CD4-positive, alpha-beta T cell treated with Interleukin-6 at 100 ng/mL for 8 hours (primary cell): ENCODE measurements at regions not wholly inside any gene's neighbourhood (a gene's known extent, or its start where the extent isn't known, plus 50 kb on each side); places are given as distances from the start of the nearest gene placed in this dataset.

Source experiments
- DNase-seq: peaks from one replicate; pipeline ENCODE4 v3.0.0-alpha.2; 2020; ENCODE audit warnings: mixed read lengths, low spot score

DNA sequence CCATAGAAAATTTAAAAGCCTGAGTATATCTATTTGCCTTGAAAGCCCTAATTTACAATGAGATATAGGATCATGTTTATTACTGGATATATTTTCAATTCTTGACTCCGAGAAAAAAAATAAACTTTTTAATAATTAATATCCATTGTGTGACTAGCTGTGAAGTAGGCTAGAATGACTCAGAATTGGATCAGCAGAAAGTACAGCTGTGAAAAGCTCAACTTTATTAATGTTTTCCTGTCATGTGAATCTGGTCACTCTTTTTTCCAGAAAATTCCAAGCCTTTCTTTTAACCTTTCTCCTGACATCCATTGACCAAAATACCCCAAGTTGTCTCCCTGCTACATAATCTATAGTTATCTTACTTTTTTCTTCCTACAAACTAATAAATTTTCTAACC, 171.8 kb upstream of the PACRGL start:
- no peak for DNase-seq

DNA sequence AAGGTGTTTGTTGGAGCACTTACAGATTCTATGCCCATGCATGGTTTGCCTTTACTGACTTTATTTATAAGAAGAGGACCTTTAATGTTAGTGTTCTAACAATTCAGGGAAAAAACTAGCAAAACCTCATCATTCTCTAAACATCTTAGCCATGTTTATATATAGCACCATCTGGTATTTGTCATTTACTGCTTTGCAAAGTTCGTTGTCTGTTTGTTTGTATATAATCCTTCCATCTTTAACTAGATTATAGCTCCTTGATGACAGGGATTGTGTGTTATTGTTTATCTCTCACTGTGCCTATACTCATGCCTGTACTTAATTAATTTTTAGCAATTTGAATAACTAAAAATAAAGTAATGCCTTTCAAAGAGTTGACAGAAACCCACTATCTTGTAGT, 170.6 kb upstream of the PACRGL start:
- no peak for DNase-seq

DNA sequence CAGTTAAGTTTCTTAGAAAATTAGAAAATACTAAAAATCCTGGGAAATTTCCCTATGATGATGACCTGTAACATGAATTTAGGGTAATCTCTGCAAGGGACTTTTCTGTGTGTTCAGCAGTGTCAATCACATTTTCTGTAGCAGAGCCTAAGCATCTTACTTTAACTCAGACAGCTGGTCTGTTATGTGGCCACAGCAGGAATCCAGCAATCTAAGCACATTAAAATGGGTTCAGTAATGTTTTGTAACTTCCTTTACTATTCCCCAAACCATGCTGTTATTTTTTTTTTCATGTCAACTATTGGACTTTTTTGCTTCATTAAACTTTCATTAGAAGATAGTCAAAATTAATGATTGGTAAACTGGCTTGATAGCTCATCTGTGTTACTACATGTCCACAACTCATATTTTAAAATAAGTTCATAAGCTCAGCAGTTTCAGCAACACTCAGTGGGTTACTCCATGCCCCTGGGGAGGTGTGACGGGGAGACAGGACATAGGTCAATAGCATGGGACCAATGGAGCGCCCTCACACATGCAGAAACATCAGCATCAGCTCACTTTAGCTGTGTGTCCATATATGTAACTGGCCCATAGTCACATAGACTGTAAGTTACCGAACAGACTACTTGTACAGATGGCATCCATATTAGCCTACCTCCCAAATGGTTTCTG, 168.0 kb upstream of the PACRGL start:
- no peak for DNase-seq

DNA sequence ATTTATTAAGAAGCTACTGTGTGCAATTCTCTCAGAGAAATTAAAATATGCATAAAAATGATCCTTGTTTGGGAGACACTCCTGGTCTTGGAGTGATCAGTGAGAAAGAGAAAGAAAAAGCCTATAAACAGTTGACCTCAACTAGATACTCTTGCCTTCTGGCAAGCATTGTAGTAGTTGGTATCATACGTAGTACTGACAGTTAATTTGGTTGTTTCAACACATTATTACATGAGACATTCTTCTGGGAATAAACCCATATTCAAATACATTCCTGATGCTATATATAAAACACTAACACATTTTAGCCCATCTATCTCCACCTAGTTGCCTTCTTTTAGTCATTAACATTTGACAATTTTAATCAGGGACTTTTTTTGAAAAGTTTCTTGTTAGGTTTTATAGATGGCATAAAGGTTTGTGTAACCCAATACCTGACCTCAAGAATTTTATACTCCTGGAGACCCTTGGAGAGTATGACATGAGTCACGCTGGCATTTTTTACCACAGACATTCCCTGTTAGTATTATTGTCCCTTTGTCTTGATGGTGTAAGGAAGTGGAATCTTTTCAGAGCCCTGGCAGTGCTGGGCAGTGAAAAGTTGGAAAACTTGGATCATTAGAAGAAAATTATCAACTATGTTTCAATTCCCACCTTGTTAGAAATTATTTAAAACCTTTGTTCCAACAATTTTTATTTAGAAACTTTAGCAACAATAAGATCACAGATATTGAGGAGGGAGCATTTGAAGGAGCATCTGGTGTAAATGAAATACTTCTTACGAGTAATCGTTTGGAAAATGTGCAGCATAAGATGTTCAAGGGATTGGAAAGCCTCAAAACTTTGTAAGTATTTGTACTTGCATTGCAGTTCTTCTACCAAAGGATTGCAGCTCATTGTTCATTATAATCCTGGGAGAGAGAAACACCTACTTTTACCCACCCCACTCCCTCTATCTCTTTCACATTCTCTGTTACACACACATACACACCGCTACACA, 167.1 kb upstream of the PACRGL start:
- no peak for DNase-seq

DNA sequence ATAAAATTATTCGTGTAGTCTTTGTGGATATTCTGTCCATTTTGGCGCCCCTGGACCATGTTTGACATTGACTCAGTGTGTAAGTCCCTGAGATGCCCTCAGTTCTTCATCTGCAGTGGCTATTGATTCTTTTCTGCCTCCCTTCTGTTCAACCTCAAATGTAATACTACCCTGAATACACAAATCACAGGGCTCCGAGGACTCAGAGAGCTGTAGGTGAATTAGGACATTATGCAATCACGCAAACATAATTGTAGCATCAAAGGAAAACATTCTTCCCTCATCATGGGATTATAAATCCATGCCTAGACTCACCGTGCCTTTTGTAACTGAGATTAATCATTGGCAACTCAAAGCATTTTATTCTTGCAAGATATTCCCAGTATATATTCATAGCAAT, 161.4 kb upstream of the PACRGL start:
- DNase-seq, result no peak

DNA sequence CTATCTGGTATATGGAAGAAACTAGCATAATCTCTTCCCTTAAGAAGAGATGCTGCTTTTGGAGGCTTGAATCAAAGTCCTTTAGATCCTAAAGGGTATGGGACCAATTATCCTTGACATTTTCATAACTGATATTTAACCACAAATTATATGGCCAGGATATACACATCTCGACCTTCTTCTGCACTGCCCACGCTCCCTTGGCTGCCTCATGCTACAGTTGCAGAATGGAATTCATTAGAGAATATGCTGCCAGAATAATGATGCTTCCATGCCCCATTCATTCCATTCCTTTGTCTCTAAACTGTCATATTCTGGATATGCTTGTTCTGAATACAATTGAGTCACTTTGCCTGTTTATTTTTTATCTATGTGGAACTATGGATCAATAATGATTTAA, 157.1 kb upstream of the PACRGL start:
- no peak for DNase-seq

DNA sequence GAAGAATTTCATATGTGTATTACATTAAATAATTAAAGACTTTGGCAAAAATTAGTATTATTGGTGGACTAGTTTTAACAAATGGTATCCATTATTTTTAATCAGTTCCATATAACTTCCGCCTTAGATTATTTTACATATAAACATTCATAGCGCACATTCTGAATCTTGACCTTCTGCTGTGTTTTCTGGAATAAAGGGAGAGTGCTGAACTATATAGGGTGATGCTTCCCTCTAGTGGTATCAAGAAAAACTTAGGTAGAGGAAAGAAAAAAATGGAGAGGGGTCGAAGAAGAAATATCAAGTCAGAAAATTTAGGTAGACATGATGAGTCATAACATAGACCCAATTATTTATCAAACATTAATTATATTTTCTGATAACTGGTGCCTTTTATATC, 155.6 kb upstream of the PACRGL start:
- DNase-seq, result no peak

DNA sequence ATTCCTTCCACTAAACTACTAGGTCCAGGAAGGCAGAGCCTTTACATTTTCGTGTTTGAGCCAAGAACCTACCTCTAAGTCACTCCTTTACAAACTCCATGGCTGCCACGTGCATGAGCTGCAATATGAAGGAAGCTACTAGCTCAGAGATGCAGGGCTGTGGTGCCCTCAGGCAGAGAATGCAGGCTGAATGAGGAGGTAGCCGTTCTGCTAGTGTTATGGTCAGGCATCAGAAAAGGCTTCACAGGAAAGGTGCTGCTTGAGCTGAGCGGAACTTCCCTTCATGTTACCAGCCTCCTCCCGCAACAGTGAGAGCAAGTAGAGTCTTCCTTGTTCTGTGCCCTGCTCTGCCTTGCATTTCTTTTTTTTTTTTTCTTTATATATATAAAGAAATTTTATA, 148.3 kb upstream of the PACRGL start:
- DNase-seq, result no peak

DNA sequence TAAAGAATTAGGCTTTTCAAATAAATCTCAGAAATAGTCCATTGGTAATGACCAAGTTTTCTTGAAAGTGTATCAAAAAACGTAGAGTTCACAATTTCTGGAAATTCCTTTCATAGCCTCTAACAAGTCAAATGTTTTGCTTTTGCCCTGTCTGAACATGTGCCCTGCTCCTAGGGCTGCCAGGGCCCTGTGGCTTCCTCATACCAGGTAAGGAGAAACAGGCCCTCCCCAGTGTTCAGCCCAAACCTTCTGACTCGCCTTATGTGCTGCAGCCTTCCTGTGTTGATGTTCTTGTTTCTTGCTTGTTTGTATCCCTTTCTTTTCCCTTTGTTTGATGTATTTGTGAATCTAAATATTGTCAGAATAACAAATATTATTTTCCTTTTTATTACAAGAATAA, 146.1 kb upstream of the PACRGL start:
- DNase-seq, result no peak

DNA sequence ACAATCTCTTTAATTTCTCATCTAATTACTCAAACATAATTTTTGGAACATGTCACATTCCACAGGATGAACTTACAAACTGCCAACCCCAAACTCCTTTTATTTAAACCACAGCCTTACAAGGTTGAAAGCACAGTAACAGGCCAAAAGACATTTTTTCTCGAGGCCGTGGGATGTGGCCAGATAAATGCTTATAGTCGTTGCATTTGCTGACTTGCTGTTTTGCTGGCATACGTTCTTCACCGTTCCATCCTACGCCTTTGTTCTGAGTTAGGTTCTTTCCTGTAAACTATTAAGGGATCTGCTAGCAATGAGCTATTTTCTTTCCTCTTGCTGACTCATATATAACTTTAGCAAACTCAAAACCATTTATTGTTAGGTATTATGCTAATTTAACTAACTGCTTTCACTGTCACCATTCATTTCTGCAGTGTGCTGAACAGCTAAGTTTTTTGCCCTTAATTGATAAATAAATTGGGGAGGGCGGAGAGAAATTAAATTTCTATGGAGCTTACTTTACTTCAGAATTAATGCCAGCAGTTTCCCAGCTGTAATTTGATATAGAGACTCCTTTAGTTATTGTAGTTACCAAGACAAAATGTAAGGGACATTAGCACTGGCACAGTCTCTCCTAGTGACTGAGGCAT, 135.1 kb upstream of the PACRGL start:
- no peak for DNase-seq

DNA sequence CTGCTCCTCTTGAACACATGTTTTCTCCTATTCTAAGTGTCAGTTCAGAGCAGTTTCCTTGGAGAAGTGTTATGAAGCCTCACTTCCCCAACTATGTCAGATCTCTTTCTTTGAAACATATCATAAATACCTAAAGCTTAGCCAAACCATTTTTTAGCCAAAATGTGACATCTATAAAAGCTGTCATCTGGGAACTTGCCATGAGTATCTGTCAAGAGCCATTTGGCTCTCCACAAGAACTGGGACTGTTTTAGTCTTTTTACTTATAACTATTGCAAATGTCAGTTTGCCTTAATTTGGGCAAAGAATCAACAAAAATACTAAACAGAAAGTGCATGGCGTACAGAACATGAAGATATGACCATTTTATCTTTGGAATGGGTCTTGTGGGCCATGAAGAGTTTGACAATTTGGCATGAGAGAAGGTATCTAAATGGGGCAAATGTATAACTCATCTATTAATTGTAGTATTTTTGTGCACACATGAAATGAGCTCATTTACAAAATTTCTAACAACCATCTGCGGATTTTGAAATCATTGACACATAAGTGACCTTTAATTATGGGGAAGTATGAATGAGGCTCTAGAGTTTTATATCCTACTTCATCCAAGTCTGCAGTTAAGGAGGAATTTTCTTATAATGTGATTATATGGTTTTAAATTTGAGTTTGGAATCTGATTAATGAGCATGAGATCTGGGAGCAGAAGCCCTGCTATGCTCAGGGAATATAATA, 129.1 kb upstream of the PACRGL start:
- no peak for DNase-seq

DNA sequence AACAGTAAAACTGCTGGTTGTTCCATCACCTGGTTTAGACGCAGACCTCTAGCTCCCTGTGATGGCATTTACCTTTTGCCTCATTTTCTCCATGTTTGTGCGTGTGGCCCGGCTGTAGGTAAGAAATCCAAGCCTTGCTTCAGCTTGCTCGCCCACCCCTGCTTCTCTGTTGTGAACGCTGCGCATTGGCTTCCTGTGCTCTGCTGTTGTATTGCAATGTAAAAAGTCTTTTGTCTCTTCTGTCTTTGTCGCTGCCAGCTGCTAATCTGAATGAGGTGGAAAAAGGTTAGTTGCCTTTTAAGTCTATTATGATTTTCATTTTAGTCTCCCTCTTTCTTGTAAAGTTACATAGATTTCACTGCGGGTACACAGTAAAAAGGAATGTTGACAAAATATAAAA, 127.3 kb upstream of the PACRGL start:
- DNase-seq, result no peak

DNA sequence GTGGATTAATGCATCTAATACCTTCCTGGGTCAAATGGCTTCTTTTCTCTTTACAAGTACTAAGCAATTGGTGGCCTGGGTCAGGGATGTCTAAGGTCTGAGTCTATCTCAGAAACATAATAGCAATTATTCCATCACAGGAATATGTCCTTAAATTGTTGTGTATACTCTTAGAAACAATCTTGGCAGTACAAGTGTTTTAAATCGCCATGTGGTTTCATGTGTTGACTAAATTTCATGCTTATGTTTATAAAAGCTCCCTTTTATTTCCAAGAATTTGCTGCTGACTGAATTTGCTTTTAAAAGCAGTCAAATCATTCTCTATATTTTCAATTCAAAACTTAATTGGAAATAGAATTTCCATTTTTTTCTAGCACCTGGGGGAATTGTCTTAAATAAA, 125.3 kb upstream of the PACRGL start:
- no peak for DNase-seq

DNA sequence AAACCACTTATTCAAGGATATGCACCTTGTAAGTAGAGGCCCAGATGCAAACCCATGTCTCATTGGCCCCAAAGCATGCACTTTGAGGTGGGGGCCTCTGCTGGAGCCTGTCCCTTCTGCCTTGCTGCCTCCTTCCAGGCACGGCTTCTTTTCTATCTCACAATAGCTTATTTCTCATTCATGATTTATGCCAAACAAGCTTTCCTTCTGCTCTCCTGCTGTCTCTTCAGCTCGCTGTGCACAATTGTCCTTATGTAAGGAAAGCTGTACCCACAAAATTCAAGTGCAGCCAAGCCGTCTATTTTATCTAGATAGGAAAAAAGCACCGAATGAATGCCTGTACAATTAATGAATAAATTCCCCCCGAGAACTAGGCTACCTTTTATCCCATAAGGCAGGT, 124.8 kb upstream of the PACRGL start:
- no peak for DNase-seq

DNA sequence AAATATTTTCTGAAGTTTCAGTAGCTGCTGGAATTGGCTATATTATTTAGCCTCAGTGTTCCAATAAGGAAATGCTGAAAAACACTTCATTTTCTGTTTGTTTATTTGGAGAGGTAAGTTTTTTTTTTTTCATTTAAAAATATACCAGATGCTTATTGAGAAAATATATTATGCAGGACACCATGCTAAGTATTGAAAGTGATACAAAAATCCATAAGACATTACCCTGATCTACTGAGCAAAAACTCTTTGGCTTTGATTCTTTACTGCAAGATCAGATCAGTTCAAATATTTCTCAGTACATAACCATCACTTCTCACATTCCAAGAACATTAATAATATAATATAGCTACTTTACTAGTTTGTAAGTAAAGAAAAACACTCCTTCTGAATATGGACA, 123.4 kb upstream of the PACRGL start:
- no peak for DNase-seq

DNA sequence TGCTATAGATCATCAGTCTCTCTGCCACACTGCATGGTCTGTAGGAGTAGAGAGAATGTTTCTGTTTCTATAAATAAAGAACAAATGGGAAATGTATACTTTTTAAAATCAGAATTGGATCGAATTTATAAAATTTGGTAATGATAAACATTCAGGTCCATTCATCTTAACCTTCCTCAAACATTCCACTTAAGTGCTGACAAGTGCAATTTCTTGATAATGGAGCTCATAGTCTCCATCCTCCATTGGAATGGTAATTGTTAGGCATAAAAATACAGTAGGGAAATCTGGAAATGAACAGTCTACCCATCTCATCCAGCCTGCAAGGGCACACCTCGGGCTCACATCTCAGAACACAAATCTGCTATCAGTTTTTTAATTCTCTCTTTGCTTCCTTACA, 122.6 kb upstream of the PACRGL start:
- no peak for DNase-seq

DNA sequence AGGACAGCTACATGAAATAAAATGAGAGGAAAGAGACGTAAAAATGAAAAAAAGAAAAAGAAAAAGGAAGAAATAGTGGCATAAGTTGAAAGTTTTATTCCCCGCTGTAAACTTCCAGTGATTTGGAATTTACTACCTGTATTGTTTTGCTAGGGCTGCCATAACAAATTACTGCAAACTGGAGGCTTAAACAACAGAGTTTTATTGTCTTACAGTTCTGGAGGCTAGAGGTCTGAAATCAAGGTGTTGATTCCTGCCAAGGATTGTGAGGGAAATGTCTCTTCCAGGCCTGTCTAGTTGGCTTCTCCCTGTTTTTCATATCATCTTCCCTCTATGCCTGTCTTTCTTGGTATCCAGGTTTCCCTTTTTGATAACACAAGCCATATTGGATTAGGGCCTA, 119.4 kb upstream of the PACRGL start:
- no peak for DNase-seq

DNA sequence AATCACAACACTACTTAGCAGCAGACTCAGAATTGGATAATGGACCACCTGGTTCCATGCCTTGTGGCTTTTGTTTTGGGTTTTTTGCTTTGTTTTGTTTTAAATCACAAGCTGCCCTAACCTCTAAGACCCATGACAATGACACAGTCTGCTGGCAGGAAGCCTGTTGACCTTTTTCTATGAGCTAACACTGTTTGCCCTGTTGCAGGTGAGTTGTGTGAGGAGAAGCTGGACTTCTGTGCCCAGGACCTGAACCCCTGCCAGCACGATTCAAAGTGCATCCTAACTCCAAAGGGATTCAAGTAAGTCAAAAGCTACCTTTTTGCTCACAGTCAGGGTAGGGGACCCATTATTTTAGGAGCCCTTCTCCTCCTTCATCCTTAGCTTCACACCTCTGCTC, 110.8 kb upstream of the PACRGL start:
- no peak for DNase-seq

DNA sequence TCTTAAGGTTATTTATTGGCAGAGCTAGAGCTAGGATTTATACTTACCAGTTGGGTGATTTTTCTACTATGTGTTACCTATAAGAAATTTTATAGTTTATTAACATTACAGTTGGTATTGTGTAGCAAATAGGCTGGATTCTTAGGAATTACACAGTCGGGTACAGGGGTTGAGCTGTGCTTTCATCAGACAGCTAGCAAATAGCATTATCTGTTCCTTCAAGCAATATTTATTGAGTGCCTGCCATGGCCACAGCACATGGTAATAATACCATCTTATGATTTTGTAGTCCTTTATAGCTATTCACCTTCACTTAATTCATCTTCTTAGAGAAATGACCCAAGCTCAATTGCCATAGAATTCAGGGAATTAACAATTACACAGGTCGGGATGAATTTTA, 109.4 kb upstream of the PACRGL start:
- DNase-seq, result no peak

DNA sequence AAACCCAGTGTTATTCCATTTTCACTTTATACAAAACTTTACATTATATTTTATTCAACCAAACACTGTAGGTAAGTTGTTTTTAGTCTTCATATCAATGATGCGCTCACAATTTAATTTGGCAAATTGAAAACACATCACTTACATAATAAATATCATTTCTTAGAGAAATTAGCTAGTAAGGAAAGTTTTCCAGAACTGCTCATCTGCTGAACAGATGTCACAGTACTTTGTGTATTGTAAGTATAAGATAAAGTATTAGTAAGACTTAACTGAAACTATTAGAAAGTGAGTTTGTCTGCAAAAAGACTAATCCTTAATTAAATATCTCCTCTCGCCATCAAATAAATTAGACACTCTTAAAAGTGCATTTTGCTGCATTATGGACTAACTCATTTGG, 108.7 kb upstream of the PACRGL start:
- DNase-seq, result no peak

DNA sequence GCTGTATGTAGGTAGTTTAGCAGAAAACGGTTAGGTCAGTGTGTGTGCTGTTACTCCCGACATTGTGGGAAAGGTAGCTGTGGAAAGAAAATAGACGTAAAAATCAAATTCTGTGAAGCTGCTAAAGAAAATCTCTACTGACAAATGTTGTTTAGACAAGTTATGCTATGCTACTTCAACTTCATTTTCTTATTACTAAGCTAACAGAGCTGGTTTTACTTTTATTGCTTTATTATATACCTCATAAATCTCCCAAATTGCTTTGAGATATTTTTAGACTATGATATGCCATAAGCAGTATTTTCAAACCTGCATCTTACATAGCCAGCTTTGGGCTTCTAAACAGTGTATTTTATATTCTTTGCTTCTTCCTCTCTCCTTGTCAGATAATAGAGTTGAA, 108.2 kb upstream of the PACRGL start:
- no peak for DNase-seq

DNA sequence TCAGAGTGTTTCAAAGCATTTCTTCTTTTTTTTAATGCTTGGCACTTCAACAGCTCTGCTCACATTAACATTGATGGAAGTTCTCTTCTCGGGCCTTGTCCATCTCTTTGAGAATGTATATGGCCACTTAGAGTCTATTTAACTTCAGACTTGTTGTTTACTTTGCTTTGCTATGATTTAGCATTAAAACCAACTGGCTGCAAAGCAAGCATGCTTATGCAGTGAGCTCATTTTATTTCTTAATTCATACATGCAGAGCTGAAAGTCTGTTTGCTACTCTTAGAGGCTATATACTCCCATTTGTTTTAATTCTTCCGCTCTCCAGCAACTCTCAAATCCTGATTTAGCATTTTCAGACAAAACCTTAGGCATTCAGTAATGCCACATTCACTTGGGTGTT, 107.6 kb upstream of the PACRGL start:
- DNase-seq, result no peak
